WI38 (cell line): ENCODE measurements at regions not wholly inside any gene's neighbourhood (a gene's known extent, or its start where the extent isn't known, plus 50 kb on each side); places are given as distances from the start of the nearest gene placed in this dataset.
"Not testable (repeated sequence)": the region's sequence is repeated elsewhere in the genome, so short reads cannot be mapped to it uniquely, and the experiment has no call there.

Source experiments
- H3K4me3 ChIP-seq: 2 replicates; pipeline ENCODE4 v1.5.1; 2011; ENCODE audit warnings: low read depth, mild to moderate bottlenecking, control low read depth, low read length
- CTCF ChIP-seq: IDR thresholded peaks from 2 replicates; pipeline ENCODE4 v1.5.1; 2012; ENCODE audit warnings: low read depth, mild to moderate bottlenecking, control low read depth, low read length

DNA sequence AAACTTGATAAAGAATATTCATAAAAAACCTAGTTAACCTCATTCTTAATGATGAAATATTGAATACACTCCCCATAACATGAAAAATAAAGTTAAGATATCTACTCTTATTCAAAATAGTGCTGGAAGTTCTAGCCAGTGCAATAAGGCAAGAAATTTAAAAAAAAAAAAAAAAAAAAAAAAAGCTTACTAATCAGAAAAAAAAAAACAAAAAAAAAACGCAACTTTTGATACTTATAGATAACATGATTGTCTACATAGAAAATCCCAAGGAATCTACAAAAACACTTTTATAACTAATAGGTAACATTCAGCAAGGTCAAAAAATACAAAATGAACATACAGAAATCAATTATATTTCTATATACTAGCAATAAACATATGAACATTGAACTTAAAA, 515.6 kb downstream of the UQCRFS1 start:
- no peak for TF ChIP-seq CTCF
- no peak overlapping the region for H3K4me3 ChIP-seq

GRCh38 chr19:28694812-28695211, 518.1 kb downstream of the UQCRFS1 start:
- TF ChIP-seq CTCF: no peak
- no peak overlapping the region for H3K4me3 ChIP-seq

- H3K4me3 ChIP-seq: no peak overlapping the region
- TF ChIP-seq CTCF: no peak
Measured at GRCh38 chr19:28691683-28692082, 521.3 kb downstream of the UQCRFS1 start.

GRCh38 chr19:28689464-28689863, 523.5 kb downstream of the UQCRFS1 start:
- H3K4me3 ChIP-seq: not testable (repeated sequence)

GRCh38 chr19:28687296-28687695, 525.7 kb downstream of the UQCRFS1 start:
- no peak overlapping the region for H3K4me3 ChIP-seq
- no peak for TF ChIP-seq CTCF

GRCh38 chr19:28686756-28687155, 526.2 kb downstream of the UQCRFS1 start:
- TF ChIP-seq CTCF: no peak
- H3K4me3 ChIP-seq: no peak overlapping the region

GRCh38 chr19:28685802-28686201, 527.1 kb downstream of the UQCRFS1 start:
- no peak for TF ChIP-seq CTCF
- H3K4me3 ChIP-seq: no peak overlapping the region

DNA sequence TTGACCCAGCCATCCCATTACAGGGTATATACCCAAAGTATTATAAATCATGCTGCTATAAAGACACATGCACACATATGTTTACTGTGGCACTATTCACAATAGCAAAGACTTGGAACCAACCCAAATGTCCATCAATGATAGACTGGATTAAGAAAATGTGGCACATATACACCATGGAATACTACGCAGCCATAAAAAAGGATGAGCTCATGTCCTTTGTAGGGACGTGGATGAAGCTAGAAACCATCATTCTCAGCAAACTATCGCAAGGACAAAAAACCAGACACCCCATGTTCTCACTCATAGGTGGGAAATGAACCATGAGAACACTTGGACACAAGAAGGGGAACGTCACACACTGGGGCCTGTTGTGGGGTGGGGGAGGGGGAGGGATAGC, 527.9 kb downstream of the UQCRFS1 start:
- not testable (repeated sequence) for H3K4me3 ChIP-seq

- TF ChIP-seq CTCF: no peak
- no peak overlapping the region for H3K4me3 ChIP-seq
Measured at GRCh38 chr19:28680111-28680510, 532.8 kb downstream of the UQCRFS1 start.
